H1 (cell line): ENCODE measurements at regions not wholly inside any gene's neighbourhood (a gene's known extent, or its start where the extent isn't known, plus 50 kb on each side); places are given as distances from the start of the nearest gene placed in this dataset.
"Not testable (repeated sequence)": the region's sequence is repeated elsewhere in the genome, so short reads cannot be mapped to it uniquely, and the experiment has no call there.

Experiments
- CTCF ChIP-seq, 3 experiments: IDR thresholded peaks; 1 replicate in 2 of 3; 2 replicates in 1 of 3; pipeline versions ENCODE4 v1.5.1 to v1.6.1; 2011; ENCODE audit warnings: low read length in 3 of 3, mild to moderate bottlenecking in 3 of 3, inconsistent platforms in 2 of 3, low read depth in 1 of 3, moderate library complexity in 1 of 3; ENCODE audit not compliant: insufficient read depth in 1 of 3; ENCODE audit errors: control extremely low read depth in 1 of 3
- POLR2A ChIP-seq, 2 experiments: IDR thresholded peaks; 1 replicate in 1 of 2; 2 replicates in 1 of 2; pipeline ENCODE4 v1.6.1; 2011; ENCODE audit warnings: low read depth in 2 of 2, low read length in 2 of 2, mild to moderate bottlenecking in 2 of 2; ENCODE audit errors: control extremely low read depth in 1 of 2
- POLR2AphosphoS5 ChIP-seq: IDR thresholded peaks from 2 replicates; pipeline ENCODE4 v1.6.1; 2011; ENCODE audit warnings: low read depth, low read length
- SIN3A ChIP-seq, 2 experiments: IDR thresholded peaks in 1 of 2; conservative IDR thresholded peaks in 1 of 2; 2 replicates each; pipeline ENCODE4 v1.6.1; 2011 to 2012; ENCODE audit warnings: low read length in 2 of 2, improper control_type of control experiment in 1 of 2, low read depth in 1 of 2, mild to moderate bottlenecking in 1 of 2

DNA sequence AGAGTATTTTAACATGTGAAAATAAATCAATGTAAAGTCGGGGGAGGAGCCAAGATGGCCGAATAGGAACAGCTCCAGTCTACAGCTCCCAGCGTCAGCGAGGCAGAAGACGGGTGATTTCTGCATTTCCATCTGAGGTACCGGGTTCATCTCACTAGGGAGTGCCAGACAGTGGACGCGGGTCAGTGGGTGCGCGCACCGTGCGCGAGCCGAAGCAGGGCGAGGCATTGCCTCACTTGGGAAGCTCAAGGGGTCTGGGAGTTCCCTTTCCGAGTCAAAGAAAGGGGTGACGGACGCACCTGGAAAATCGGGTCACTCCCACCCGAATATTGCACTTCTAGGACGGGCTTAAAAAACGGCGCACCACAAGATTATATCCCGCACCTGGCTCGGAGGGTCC lies 208.4 kb upstream of the LRTM1 start:
- not testable (repeated sequence) for TF ChIP-seq SIN3A (conservative IDR thresholded peaks at IDR 0.05 in 1 of 2, IDR thresholded peaks at IDR 0.05 in 1 of 2; ENCODE audit: low read depth in 1 of 2, low read length in 2 of 2); POLR2AphosphoS5; CTCF (IDR thresholded peaks at IDR 0.05; ENCODE audit: control extremely low read depth in 1 of 3, insufficient read depth in 1 of 3, low read depth in 1 of 3, low read length in 3 of 3); POLR2A (IDR thresholded peaks at IDR 0.05; ENCODE audit: control extremely low read depth in 1 of 2, low read depth in 2 of 2, low read length in 2 of 2)
